Right forelimb (tissue), 1 donor: ENCODE measurements at regions not wholly inside any gene's neighbourhood (a gene's known extent, or its start where the extent isn't known, plus 50 kb on each side); places are given as distances from the start of the nearest gene placed in this dataset.
A peak's percentile ranks its signal among the peaks of the same experiment; 100 is the strongest.

ENCODE experiments used
- DNase-seq: peaks from one replicate; pipeline ENCODE4 v3.0.0-alpha.2; 2018

- no peak for DNase-seq
Measured at GRCh38 chr1:182149411-182149965, 88.0 kb upstream of the ZNF648 start.

- no peak for DNase-seq
Measured at GRCh38 chr1:182147951-182148350, 86.4 kb upstream of the ZNF648 start.

GRCh38 chr1:182147136-182147820 lies 85.8 kb upstream of the ZNF648 start:
- DNase-seq: no peak

- no peak for DNase-seq
Measured at GRCh38 chr1:182146286-182146685, 84.8 kb upstream of the ZNF648 start.

- no peak for DNase-seq
Measured at GRCh38 chr1:182145441-182145840, 83.9 kb upstream of the ZNF648 start.

GRCh38 chr1:182144646-182145030 lies 83.1 kb upstream of the ZNF648 start:
- DNase-seq: no peak

GRCh38 chr1:182143825-182144645 lies 82.5 kb upstream of the ZNF648 start:
- DNase-seq: peak; percentile 83

- DNase-seq: peak; percentile 95
Measured at GRCh38 chr1:182143154-182143657, 81.7 kb upstream of the ZNF648 start.

- no peak for DNase-seq
Measured at GRCh38 chr1:182142621-182143020, 81.1 kb upstream of the ZNF648 start.

- DNase-seq: no peak
Measured at GRCh38 chr1:182141040-182141439, 79.5 kb upstream of the ZNF648 start.

GRCh38 chr1:182139496-182139895 lies 78.0 kb upstream of the ZNF648 start:
- DNase-seq: no peak

- no peak for DNase-seq
Measured at GRCh38 chr1:182137546-182137945, 76.0 kb upstream of the ZNF648 start.

- DNase-seq: no peak
Measured at GRCh38 chr1:182135946-182136345, 74.4 kb upstream of the ZNF648 start.

GRCh38 chr1:182134257-182134656 lies 72.7 kb upstream of the ZNF648 start:
- DNase-seq: no peak

GRCh38 chr1:182133181-182133580 lies 71.7 kb upstream of the ZNF648 start:
- DNase-seq: no peak

- DNase-seq: no peak
Measured at GRCh38 chr1:182129398-182129797, 67.9 kb upstream of the ZNF648 start.

- no peak for DNase-seq
Measured at GRCh38 chr1:182128502-182128901, 67.0 kb upstream of the ZNF648 start.

GRCh38 chr1:182127656-182128055 lies 66.1 kb upstream of the ZNF648 start:
- DNase-seq: no peak

GRCh38 chr1:182126272-182126800 lies 64.8 kb upstream of the ZNF648 start:
- no peak for DNase-seq

GRCh38 chr1:182122913-182123260 lies 61.4 kb upstream of the ZNF648 start:
- DNase-seq: no peak

GRCh38 chr1:182122256-182122912 lies 60.9 kb upstream of the ZNF648 start:
- no peak for DNase-seq

GRCh38 chr1:182121787-182122186 lies 60.3 kb upstream of the ZNF648 start:
- DNase-seq: no peak
